B cell (primary cell): ENCODE measurements at regions not wholly inside any gene's neighbourhood (a gene's known extent, or its start where the extent isn't known, plus 50 kb on each side); places are given as distances from the start of the nearest gene placed in this dataset.

Experiments used
- ATAC-seq: fragments of 200-7000 bp; cut with Tn5 transposase; one replicate; pipeline ENCODE4 v1.10.0; 2021; ENCODE audit warnings: low read depth, mild to moderate bottlenecking, moderate number of reproducible peaks, moderate library complexity
- CTCF ChIA-PET: fragments of 350-600 bp; sonication (Branson Sonifier 250); formaldehyde crosslinking; loops from one replicate; lab custom pipeline; 2021; ENCODE audit warnings: antibody characterized with exemption, inconsistent platforms; lab: Charles Lee
- POLR2A ChIA-PET: fragments of 350-600 bp; sonication (Branson Sonifier 250); formaldehyde crosslinking; loops from one replicate; lab custom pipeline; 2021; ENCODE audit warnings: antibody characterized with exemption; lab: Charles Lee
- DNase-seq: peaks from one replicate; pipeline ENCODE4 v3.0.0; 2013
- H2AFZ ChIP-seq: 2 replicates; pipeline ENCODE4 v1.6.1; 2012; ENCODE audit warnings: mild to moderate bottlenecking, low read depth, low read length; ENCODE audit not compliant: insufficient read depth, poor library complexity, severe bottlenecking
- H3K27ac ChIP-seq, 2 donors: 1 replicate in 1 of 2; 2 replicates in 1 of 2; pipeline ENCODE4 v1.5.1; 2012 to 2013; ENCODE audit warnings: low read length in 2 of 2, mild to moderate bottlenecking in 2 of 2, moderate library complexity in 1 of 2
- H3K27me3 ChIP-seq, 4 experiments: fragments of 200-600 bp in 1 of 4; sonication (generic) in 1 of 4; replicated peaks in 1 of 4; 1 replicate in 2 of 4; 2 replicates in 2 of 4; pipeline versions ENCODE4 v1.6.1 to v1.7.0; 2013 to 2016; ENCODE audit warnings: low read length in 3 of 4, mild to moderate bottlenecking in 2 of 4, mixed read lengths in 1 of 4, moderate library complexity in 1 of 4; ENCODE audit not compliant: insufficient read depth in 4 of 4, control insufficient read depth in 3 of 4; ENCODE audit errors: control extremely low read depth in 1 of 4
- H3K36me3 ChIP-seq, 2 experiments: replicated peaks in 1 of 2; 1 replicate in 1 of 2; 2 replicates in 1 of 2; pipeline versions ENCODE4 v1.6.1 to v1.7.1; 2013; ENCODE audit warnings: low read length in 1 of 2; ENCODE audit not compliant: insufficient read depth in 2 of 2, control insufficient read depth in 1 of 2; ENCODE audit errors: control extremely low read depth in 1 of 2, extremely low read depth in 1 of 2
- H3K4me1 ChIP-seq, 2 donors: fragments of 200-600 bp in 1 of 2; sonication (generic) in 1 of 2; 1 replicate in 1 of 2; 2 replicates in 1 of 2; pipeline versions ENCODE4 v1.5.1 to v1.6.1; 2013 to 2017; ENCODE audit warnings: low read length in 2 of 2; ENCODE audit not compliant: control insufficient read depth in 2 of 2, insufficient read depth in 2 of 2
- H3K4me2 ChIP-seq: replicated peaks from 2 replicates; pipeline ENCODE3; 2012; ENCODE audit warnings: mild to moderate bottlenecking, low read depth, low read length; ENCODE audit not compliant: poor library complexity, severe bottlenecking
- H3K4me3 ChIP-seq, 5 experiments: fragments of 200-600 bp in 1 of 5; sonication (generic) in 1 of 5; 1 replicate in 3 of 5; 2 replicates in 2 of 5; pipeline versions ENCODE4 v1.5.1 to v1.7.0; 2011 to 2016; ENCODE audit warnings: low read length in 4 of 5, mild to moderate bottlenecking in 4 of 5, low read depth in 2 of 5, control low read depth in 1 of 5, moderate library complexity in 1 of 5; ENCODE audit not compliant: insufficient read depth in 1 of 5; ENCODE audit errors: control extremely low read depth in 1 of 5, extremely low read depth in 1 of 5
- H3K79me2 ChIP-seq: fragments of 200-600 bp; sonication (generic); one replicate; pipeline ENCODE4 v1.6.0; 2016; ENCODE audit warnings: low read length; ENCODE audit not compliant: control insufficient read depth, insufficient read depth
- H3K9ac ChIP-seq: fragments of 200-600 bp; sonication (generic); 2 replicates; pipeline ENCODE4 v1.6.1; 2017; ENCODE audit warnings: mild to moderate bottlenecking, low read length, moderate library complexity
- H3K9me3 ChIP-seq, 3 donors: one replicate each; pipeline versions ENCODE4 v1.6.1 to v1.7.1; 2013; ENCODE audit warnings: low read length in 2 of 3; ENCODE audit not compliant: control insufficient read depth in 2 of 3, insufficient read depth in 1 of 3; ENCODE audit errors: control extremely low read depth in 1 of 3
- H4K20me1 ChIP-seq: 2 replicates; pipeline ENCODE4 v1.6.0; 2012; ENCODE audit warnings: mild to moderate bottlenecking, low read length; ENCODE audit not compliant: insufficient read depth, control insufficient read depth, poor library complexity, severe bottlenecking
- H3K27ac Mint-ChIP-seq: one replicate; pipeline ENCODE4 v1.8.0; 2021; ENCODE audit warnings: mixed read lengths
- H3K27me3 Mint-ChIP-seq: one replicate; pipeline ENCODE4 v1.8.0; 2021; ENCODE audit warnings: mixed read lengths
- H3K4me1 Mint-ChIP-seq: one replicate; pipeline ENCODE4 v1.8.0; 2021; ENCODE audit warnings: mixed read lengths
- H3K4me3 Mint-ChIP-seq: one replicate; pipeline ENCODE4 v1.8.0; 2021; ENCODE audit warnings: mixed read lengths
- H3K9me3 Mint-ChIP-seq: one replicate; pipeline ENCODE4 v1.8.0; 2022; ENCODE audit warnings: mixed read lengths; ENCODE audit not compliant: insufficient read depth
- EZH2 ChIP-seq: IDR thresholded peaks from 2 replicates; pipeline ENCODE4 v1.6.1; 2012; ENCODE audit warnings: borderline replicate concordance, low read depth, mild to moderate bottlenecking, moderate library complexity, low read length; ENCODE audit not compliant: insufficient read depth, poor library complexity, severe bottlenecking
- WGBS: methylation state at CpG from one replicate; pipeline ENCODE4 v1.1.5; 2013; ENCODE audit warnings: missing lambda C conversion rate; ENCODE audit not compliant: insufficient coverage; 5-methylcytosine and 5-hydroxymethylcytosine counted together
- intact Hi-C: fragments of 100-400 bp; cut with micrococcal nuclease; formaldehyde crosslinking; loops from one replicate; pipeline ENCODE4 v1.10.0; 2022
- TF ChIP-seq, protein P1 (sequence below): fragments of 200-600 bp; IDR thresholded peaks from one replicate; pipeline ENCODE4 v1.8.0; 2022; ENCODE audit warnings: antibody characterized with exemption, mild to moderate bottlenecking

DNA sequence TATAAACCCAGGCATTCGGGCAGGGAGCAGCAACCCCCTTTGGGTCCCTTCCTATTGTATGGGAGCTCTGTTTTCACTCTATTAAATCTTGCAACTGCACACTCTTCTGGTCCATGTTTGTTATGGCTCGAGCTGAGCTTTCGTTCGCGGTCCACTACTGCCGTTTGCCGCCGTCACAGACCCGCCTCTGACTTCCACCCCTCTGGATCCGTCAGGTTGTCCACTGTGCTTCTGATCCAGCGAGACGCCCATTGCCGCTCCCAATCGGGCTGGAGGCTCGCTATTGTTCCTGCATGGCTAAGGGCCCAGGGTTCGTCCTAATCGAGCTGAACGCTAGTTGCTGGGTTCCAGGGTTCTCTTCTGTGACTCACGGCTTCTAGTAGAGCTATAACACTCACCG is 111.3 kb downstream of the TMEM170B start:
- intact Hi-C loops, result no loop called here
- 98% methylated on average over 20 of the region's 20 CpGs for WGBS
- ChIA-PET CTCF (no interaction called here), POLR2A (no interaction called here)
- ATAC-seq (no peak), DNase-seq (no peak)
- no peaks in the 10 kb centered on the region for H3K27me3 ChIP-seq
- no peaks in the 10 kb centered on the region for H4K20me1 ChIP-seq
- H2AFZ ChIP-seq, result no peak overlapping the region
- no peak overlapping the region for H3K4me2 ChIP-seq
- no peak overlapping the region for H3K9ac ChIP-seq
- Mint-ChIP-seq H3K9me3 (no peaks in the 10 kb centered on the region), H3K4me1 (no peaks in the 10 kb centered on the region), H3K4me3 (no peak overlapping the region), H3K27ac (no peak overlapping the region), H3K27me3 (peaks cover 22% of the 10 kb centered on the region)
- TF ChIP-seq, protein P1, sequence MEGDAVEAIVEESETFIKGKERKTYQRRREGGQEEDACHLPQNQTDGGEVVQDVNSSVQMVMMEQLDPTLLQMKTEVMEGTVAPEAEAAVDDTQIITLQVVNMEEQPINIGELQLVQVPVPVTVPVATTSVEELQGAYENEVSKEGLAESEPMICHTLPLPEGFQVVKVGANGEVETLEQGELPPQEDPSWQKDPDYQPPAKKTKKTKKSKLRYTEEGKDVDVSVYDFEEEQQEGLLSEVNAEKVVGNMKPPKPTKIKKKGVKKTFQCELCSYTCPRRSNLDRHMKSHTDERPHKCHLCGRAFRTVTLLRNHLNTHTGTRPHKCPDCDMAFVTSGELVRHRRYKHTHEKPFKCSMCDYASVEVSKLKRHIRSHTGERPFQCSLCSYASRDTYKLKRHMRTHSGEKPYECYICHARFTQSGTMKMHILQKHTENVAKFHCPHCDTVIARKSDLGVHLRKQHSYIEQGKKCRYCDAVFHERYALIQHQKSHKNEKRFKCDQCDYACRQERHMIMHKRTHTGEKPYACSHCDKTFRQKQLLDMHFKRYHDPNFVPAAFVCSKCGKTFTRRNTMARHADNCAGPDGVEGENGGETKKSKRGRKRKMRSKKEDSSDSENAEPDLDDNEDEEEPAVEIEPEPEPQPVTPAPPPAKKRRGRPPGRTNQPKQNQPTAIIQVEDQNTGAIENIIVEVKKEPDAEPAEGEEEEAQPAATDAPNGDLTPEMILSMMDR, result no peak
- no peak for TF ChIP-seq EZH2
- H3K9me3 ChIP-seq, result peaks cover 0 to 4% (median 0%) of the 10 kb centered on the region in 3 donors
- no peaks in the 10 kb centered on the region for H3K4me1 ChIP-seq
- H3K79me2 ChIP-seq, result no peaks in the 10 kb centered on the region
- no peak overlapping the region for H3K27ac ChIP-seq
- H3K4me3 ChIP-seq, result no peak overlapping the region
- H3K36me3 ChIP-seq, result no peaks in the 10 kb centered on the region

DNA sequence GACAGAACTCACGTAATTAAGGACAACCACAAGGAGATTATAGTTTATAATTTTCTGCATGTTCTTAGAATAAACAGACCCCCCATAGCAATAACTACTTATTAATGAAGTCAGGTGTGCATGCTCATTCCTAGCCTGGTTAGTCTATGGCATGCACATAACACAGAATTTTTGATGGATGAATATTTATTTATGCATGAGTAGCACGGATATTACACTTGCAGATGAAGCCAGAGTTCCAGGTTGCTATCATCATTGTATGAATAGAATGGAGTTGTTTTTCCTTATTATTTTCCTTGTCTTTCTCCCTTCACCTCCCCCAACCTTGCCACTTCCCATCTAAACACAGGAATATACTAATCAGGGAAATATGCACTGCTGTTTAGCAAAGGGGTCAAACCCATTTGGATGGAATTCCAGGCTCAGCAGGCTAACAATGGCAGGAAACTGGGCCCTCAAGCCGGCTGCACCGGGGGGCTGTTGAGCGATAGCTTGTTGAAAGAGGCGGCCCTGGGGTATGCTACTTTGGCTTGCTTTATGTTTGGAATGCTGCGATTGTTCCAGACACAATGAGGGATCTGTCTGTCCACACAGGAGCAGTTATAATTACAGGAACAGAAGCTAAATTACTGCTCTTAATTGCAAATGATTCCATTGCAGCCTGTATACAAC is 112.6 kb downstream of the TMEM170B start:
- ATAC-seq, result no peak
- ChIA-PET POLR2A (no interaction called here), CTCF (interaction anchor here (1.2 to 2.0 kb wide), 2 partner anchors 16 to 953 kb away, joined by 3 to 8 read pairs; no protein-coding TSS in a partner anchor)
- intact Hi-C loops, result no loop called here
- peaks cover 22% of the 10 kb centered on the region for H3K27me3 Mint-ChIP-seq
- Histone ChIP-seq H3K36me3 (no peaks in the 10 kb centered on the region), H3K27me3 (peaks cover 0 to 6% (median 4%) of the 10 kb centered on the region in 4 experiments), H3K4me2 (no peak overlapping the region), H3K4me1 (no peaks in the 10 kb centered on the region), H3K4me3 (no peak overlapping the region), H2AFZ (no peak overlapping the region), H3K79me2 (no peaks in the 10 kb centered on the region), H3K9ac (no peak overlapping the region), H3K9me3 (peaks cover 0 to 4% (median 0%) of the 10 kb centered on the region in 3 donors), H4K20me1 (no peaks in the 10 kb centered on the region), H3K27ac (no peak overlapping the region)
- H3K27ac Mint-ChIP-seq, result no peak overlapping the region
- no peak for TF ChIP-seq EZH2
- TF ChIP-seq, protein P1, result no peak
- H3K4me3 Mint-ChIP-seq, result no peak overlapping the region
- H3K4me1 Mint-ChIP-seq, result no peaks in the 10 kb centered on the region
- no peak for DNase-seq
- H3K9me3 Mint-ChIP-seq, result no peaks in the 10 kb centered on the region
- WGBS, result no CpG with 5 or more reads among the region's 7 CpGs
